ENCODE measurements at regions not wholly inside any gene's neighbourhood (a gene's known extent, or its start where the extent isn't known, plus 50 kb on each side); places are given as distances from the start of the nearest gene placed in this dataset.

DNA sequence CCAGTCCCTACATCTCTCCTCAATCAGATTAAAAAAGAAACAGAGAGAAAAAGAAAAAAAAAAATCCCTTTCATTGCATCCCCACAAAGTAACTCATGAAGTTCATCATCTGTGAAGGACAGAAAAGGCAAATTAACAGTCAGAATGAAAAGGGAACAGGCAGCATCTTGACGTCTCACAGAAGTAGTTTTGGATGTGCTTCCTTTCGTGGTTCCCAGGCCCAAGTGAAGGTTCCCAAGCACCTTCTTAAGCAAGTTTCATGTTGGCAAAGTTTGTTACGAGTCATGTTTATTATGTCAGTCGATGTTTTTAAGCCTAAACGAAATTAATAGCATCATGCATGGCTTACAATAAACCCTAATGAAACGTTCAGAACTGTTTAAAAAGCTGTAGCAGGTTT lies 475.2 kb downstream of the SETD4 start:
- TF ChIP-seq, protein P1, sequence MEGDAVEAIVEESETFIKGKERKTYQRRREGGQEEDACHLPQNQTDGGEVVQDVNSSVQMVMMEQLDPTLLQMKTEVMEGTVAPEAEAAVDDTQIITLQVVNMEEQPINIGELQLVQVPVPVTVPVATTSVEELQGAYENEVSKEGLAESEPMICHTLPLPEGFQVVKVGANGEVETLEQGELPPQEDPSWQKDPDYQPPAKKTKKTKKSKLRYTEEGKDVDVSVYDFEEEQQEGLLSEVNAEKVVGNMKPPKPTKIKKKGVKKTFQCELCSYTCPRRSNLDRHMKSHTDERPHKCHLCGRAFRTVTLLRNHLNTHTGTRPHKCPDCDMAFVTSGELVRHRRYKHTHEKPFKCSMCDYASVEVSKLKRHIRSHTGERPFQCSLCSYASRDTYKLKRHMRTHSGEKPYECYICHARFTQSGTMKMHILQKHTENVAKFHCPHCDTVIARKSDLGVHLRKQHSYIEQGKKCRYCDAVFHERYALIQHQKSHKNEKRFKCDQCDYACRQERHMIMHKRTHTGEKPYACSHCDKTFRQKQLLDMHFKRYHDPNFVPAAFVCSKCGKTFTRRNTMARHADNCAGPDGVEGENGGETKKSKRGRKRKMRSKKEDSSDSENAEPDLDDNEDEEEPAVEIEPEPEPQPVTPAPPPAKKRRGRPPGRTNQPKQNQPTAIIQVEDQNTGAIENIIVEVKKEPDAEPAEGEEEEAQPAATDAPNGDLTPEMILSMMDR (conservative IDR thresholded peaks at IDR 0.05), result no peak
- no peaks in the 10 kb centered on the region for H4K20me1 ChIP-seq (ENCODE audit: control insufficient read depth, insufficient read depth, insufficient read length)
- H3K79me1 ChIP-seq (ENCODE audit: insufficient read depth, low read depth, low read length, poor library complexity, severe bottlenecking), result no peaks in the 10 kb centered on the region
- no peak overlapping the region for H3K4ac ChIP-seq (ENCODE audit: low read depth, low read length)
- H3K14ac ChIP-seq (ENCODE audit: insufficient read depth, low read length), result no peak overlapping the region
- no peak overlapping the region for H2BK5ac ChIP-seq (ENCODE audit: insufficient read length, low read length)
- H2AFZ ChIP-seq (ENCODE audit: low read length), result no peak overlapping the region
- H3K56ac ChIP-seq (ENCODE audit: insufficient read length, low read depth, low read length), result no peak overlapping the region
- Mint-ChIP-seq H3K27ac (no peak overlapping the region; a peak in 1 of 7 replicates), H3K4me3 (no peak overlapping the region), H3K36me3 (ENCODE audit: insufficient read depth in 1 of 3, low read depth in 3 of 3) (no peaks in the 10 kb centered on the region; a peak in 1 of 7 replicates), H3K4me1 (peaks cover 19 to 33% of the 10 kb centered on the region in 2 experiments), H3K27me3 (ENCODE audit: low read depth) (peaks cover 1% of the 10 kb centered on the region; the same call in 1 of the 2 replicates), H3K9me3 (peaks cover 3 to 4% of the 10 kb centered on the region in 2 experiments; a peak in 3 of 5 replicates)
- H4K91ac ChIP-seq (ENCODE audit: insufficient read length, low read depth, low read length), result no peak overlapping the region
- H2BK12ac ChIP-seq (ENCODE audit: insufficient read length, low read depth, low read length), result no peak overlapping the region
- H3K9ac ChIP-seq (ENCODE audit: extremely low read depth, insufficient read length, low read length), result no peak overlapping the region
- no peaks in the 10 kb centered on the region; the same call in none of the 2 replicates for H3K4me1 ChIP-seq (ENCODE audit: insufficient read depth, low read length)
- H2AK5ac ChIP-seq (ENCODE audit: insufficient read length, low read length), result no peak overlapping the region
- H3K27ac ChIP-seq (ENCODE audit: insufficient read length, low read depth, low read length), result no peak overlapping the region
- no peak overlapping the region for H3K23ac ChIP-seq (ENCODE audit: insufficient read length, low read depth, low read length)
- no peak overlapping the region for H3K4me2 ChIP-seq (ENCODE audit: insufficient read depth, insufficient read length, low read length)
- H2BK20ac ChIP-seq (ENCODE audit: low read depth, low read length, poor library complexity, severe bottlenecking), result no peak overlapping the region
- H4K5ac ChIP-seq (ENCODE audit: insufficient read length, low read depth, low read length), result no peak overlapping the region
- H3K27me3 ChIP-seq (ENCODE audit: insufficient read depth, low read length), result no peaks in the 10 kb centered on the region; the same call in 1 of the 2 replicates
- no CpG with 5 or more reads among the region's 6 CpGs for WGBS (ENCODE audit: extremely low coverage, insufficient read length, low lambda C conversion rate)
- H3K79me2 ChIP-seq (ENCODE audit: insufficient read depth, low read length), result no peaks in the 10 kb centered on the region
- DNase-seq, result no peak
- no peak overlapping the region for H2BK120ac ChIP-seq (ENCODE audit: low read depth, low read length, poor library complexity, severe bottlenecking)
- H4K8ac ChIP-seq (replicated peaks; ENCODE audit: insufficient read length, low read depth, low read length), result no peak overlapping the region
- H2BK15ac ChIP-seq (ENCODE audit: low read depth, low read length), result no peak overlapping the region
- H3K18ac ChIP-seq (ENCODE audit: insufficient read length, low read depth, low read length), result no peak overlapping the region
- no peaks in the 10 kb centered on the region for H3K9me3 ChIP-seq (ENCODE audit: control insufficient read depth, low read depth, low read length)
- no peaks in the 10 kb centered on the region for H3K23me2 ChIP-seq (ENCODE audit: insufficient read length, low read depth, low read length, poor library complexity, severe bottlenecking)
- H3T11ph ChIP-seq (ENCODE audit: low read length), result no peak overlapping the region

All from H9 (cell line).